OCI-LY1 (cell line): ENCODE measurements at regions not wholly inside any gene's neighbourhood (a gene's known extent, or its start where the extent isn't known, plus 50 kb on each side); places are given as distances from the start of the nearest gene placed in this dataset.

ENCODE experiments used
- H2AFZ ChIP-seq: fragments of 200-600 bp; sonication (generic), shearing (Covaris generic); 2 replicates; pipeline ENCODE4 v1.6.0; 2014; ENCODE audit warnings: antibody characterized with exemption, mild to moderate bottlenecking, low read length
- H3F3A ChIP-seq: fragments of 200-600 bp; sonication (generic), shearing (Covaris generic); 2 replicates; pipeline ENCODE4 v1.6.0; 2014; ENCODE audit warnings: mild to moderate bottlenecking, antibody characterized with exemption, low read length, moderate library complexity; ENCODE audit not compliant: insufficient read depth
- H3K27ac ChIP-seq: fragments of 200-600 bp; sonication (generic); 2 replicates; pipeline ENCODE4 v1.5.1; 2014; ENCODE audit warnings: low read length, mixed run types, mild to moderate bottlenecking, low read depth; ENCODE audit not compliant: poor library complexity, severe bottlenecking
- H3K27me3 ChIP-seq: fragments of 200-600 bp; sonication (generic); 2 replicates; pipeline ENCODE4 v1.6.0; 2014; ENCODE audit warnings: antibody characterized with exemption, mild to moderate bottlenecking, low read length, moderate library complexity; ENCODE audit not compliant: insufficient read depth
- H3K36me3 ChIP-seq: fragments of 200-600 bp; sonication (generic); 2 replicates; pipeline ENCODE4 v1.6.1; 2014; ENCODE audit warnings: mild to moderate bottlenecking, antibody characterized with exemption, low read length, moderate library complexity, mixed read lengths; ENCODE audit not compliant: insufficient read depth
- H3K4me1 ChIP-seq: fragments of 200-600 bp; sonication (generic); 2 replicates; pipeline ENCODE4 v1.5.1; 2014; ENCODE audit warnings: mild to moderate bottlenecking, low read length, moderate library complexity; ENCODE audit not compliant: insufficient read depth, severe bottlenecking
- H3K4me2 ChIP-seq: fragments of 200-600 bp; sonication (generic), shearing (Covaris generic); 2 replicates; pipeline ENCODE4 v1.6.1; 2014; ENCODE audit warnings: low read length
- H3K4me3 ChIP-seq: fragments of 200-600 bp; sonication (generic); 2 replicates; pipeline ENCODE4 v1.5.1; 2014; ENCODE audit warnings: low read length, low read depth, mild to moderate bottlenecking, mixed read lengths; ENCODE audit not compliant: poor library complexity, severe bottlenecking
- H3K79me2 ChIP-seq: fragments of 200-600 bp; shearing (Covaris generic); 2 replicates; pipeline ENCODE4 v1.6.1; 2016; ENCODE audit warnings: mixed run types, low read length, mixed read lengths; ENCODE audit not compliant: insufficient read depth
- H3K9ac ChIP-seq: fragments of 200-600 bp; sonication (generic), shearing (Covaris generic); 2 replicates; pipeline ENCODE4 v1.6.1; 2014; ENCODE audit warnings: mild to moderate bottlenecking, low read length, mixed read lengths
- H3K9me2 ChIP-seq: fragments of 200-600 bp; sonication (generic), shearing (Covaris generic); 2 replicates; pipeline ENCODE4 v1.6.1; 2014; ENCODE audit warnings: low read depth, mild to moderate bottlenecking, low read length, mixed read lengths
- H3K9me3 ChIP-seq: fragments of 200-600 bp; shearing (Covaris generic); 2 replicates; pipeline ENCODE4 v1.6.1; 2014; ENCODE audit warnings: low read length, mixed read lengths
- H4K20me1 ChIP-seq: fragments of 200-600 bp; sonication (generic), shearing (Covaris generic); 2 replicates; pipeline ENCODE4 v1.6.0; 2016; ENCODE audit warnings: mild to moderate bottlenecking, low read length; ENCODE audit not compliant: insufficient read depth
- CTCF ChIP-seq: fragments of 200-600 bp; sonication (generic), shearing (Covaris generic); IDR thresholded peaks from 2 replicates; pipeline ENCODE4 v1.5.1; 2017; ENCODE audit warnings: mild to moderate bottlenecking, antibody characterized with exemption, low read length, moderate library complexity, mixed read lengths
- EZH2 ChIP-seq: fragments of 200-600 bp; sonication (generic), shearing (Covaris generic); IDR thresholded peaks from 2 replicates; pipeline ENCODE4 v1.8.0; 2017; ENCODE audit warnings: borderline replicate concordance, mixed run types, mild to moderate bottlenecking, antibody characterized with exemption, low read length, moderate library complexity, mixed read lengths

GRCh38 chr6:120395330-120395729 is 939.0 kb downstream of the TBC1D32 start:
- no peak for TF ChIP-seq EZH2
- no peak for TF ChIP-seq CTCF

GRCh38 chr6:120392941-120393340 is 941.3 kb downstream of the TBC1D32 start:
- Histone ChIP-seq H3K4me1 (no peaks in the 10 kb centered on the region), H3F3A (no peaks in the 10 kb centered on the region), H2AFZ (no peak overlapping the region), H4K20me1 (no peaks in the 10 kb centered on the region), H3K27ac (no peak overlapping the region), H3K4me3 (no peak overlapping the region), H3K9me2 (no peaks in the 10 kb centered on the region), H3K36me3 (no peaks in the 10 kb centered on the region), H3K27me3 (no peaks in the 10 kb centered on the region), H3K9me3 (no peaks in the 10 kb centered on the region), H3K4me2 (no peak overlapping the region), H3K79me2 (no peaks in the 10 kb centered on the region), H3K9ac (no peak overlapping the region)
- TF ChIP-seq EZH2 (no peak), CTCF (no peak)

More at GRCh38 chr6:120395330-120395729, 939.0 kb downstream of the TBC1D32 start:
- Histone ChIP-seq H2AFZ (no peak overlapping the region), H3F3A (no peaks in the 10 kb centered on the region), H3K9me3 (no peaks in the 10 kb centered on the region), H3K4me3 (no peak overlapping the region), H3K27me3 (no peaks in the 10 kb centered on the region), H3K9ac (no peak overlapping the region), H3K27ac (no peak overlapping the region), H3K4me2 (no peak overlapping the region), H3K36me3 (no peaks in the 10 kb centered on the region), H4K20me1 (no peaks in the 10 kb centered on the region), H3K4me1 (no peaks in the 10 kb centered on the region), H3K9me2 (no peaks in the 10 kb centered on the region), H3K79me2 (no peaks in the 10 kb centered on the region)

DNA sequence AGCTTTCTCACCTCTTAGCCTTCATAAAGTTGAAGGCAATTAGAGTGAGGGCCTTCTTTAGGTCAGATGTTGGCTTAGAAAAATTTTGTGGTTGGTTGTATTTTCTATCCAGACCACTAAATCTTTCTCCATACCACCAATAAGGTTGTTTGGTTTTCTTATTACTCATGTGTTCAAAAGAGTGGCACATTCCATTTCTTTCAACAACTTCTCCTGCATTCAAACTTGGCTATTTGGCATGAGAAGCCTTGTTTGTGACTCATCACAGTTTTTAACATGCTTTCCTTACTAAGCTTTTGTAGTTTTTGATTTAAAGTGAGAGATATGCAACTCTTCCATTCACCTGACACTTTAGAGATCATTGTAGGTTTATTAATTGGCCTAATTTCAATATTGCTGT is 949.6 kb downstream of the TBC1D32 start:
- H3K9ac ChIP-seq, result no peak overlapping the region
- H3K4me2 ChIP-seq, result no peak overlapping the region
- no peak overlapping the region for H3K4me3 ChIP-seq
- TF ChIP-seq CTCF, result no peak
- no peaks in the 10 kb centered on the region for H4K20me1 ChIP-seq
- H3K9me2 ChIP-seq, result no peaks in the 10 kb centered on the region
- H2AFZ ChIP-seq, result no peak overlapping the region
- no peaks in the 10 kb centered on the region for H3K4me1 ChIP-seq
- H3K27ac ChIP-seq, result no peak overlapping the region
- H3K36me3 ChIP-seq, result no peaks in the 10 kb centered on the region
- no peaks in the 10 kb centered on the region for H3K27me3 ChIP-seq
- H3F3A ChIP-seq, result no peaks in the 10 kb centered on the region
- H3K79me2 ChIP-seq, result no peaks in the 10 kb centered on the region
- no peaks in the 10 kb centered on the region for H3K9me3 ChIP-seq
